Cardiac muscle cell (in vitro differentiated cells and primary cell): ENCODE measurements at regions not wholly inside any gene's neighbourhood (a gene's known extent, or its start where the extent isn't known, plus 50 kb on each side); places are given as distances from the start of the nearest gene placed in this dataset.

Source experiments
- DNase-seq, 2 donors: peaks; one replicate each; pipeline versions ENCODE4 v3.0.0 to v3.0.0-alpha.2; 2010 to 2017; ENCODE audit warnings: low read depth in 1 of 2, low spot score in 1 of 2
- H3K27ac ChIP-seq: fragments of 200-600 bp; sonication (generic); 2 replicates; pipeline ENCODE4 v1.5.1; 2016
- H3K27me3 ChIP-seq: fragments of 200-600 bp; sonication (generic); 2 replicates; pipeline ENCODE4 v1.6.0; 2016; ENCODE audit warnings: control low read depth
- H3K36me3 ChIP-seq: fragments of 200-600 bp; sonication (generic); 2 replicates; pipeline ENCODE4 v1.5.1; 2016; ENCODE audit warnings: control low read depth
- H3K4me1 ChIP-seq: fragments of 200-600 bp; sonication (generic); 2 replicates; pipeline ENCODE4 v1.8.1; 2017; ENCODE audit warnings: low read depth, mild to moderate bottlenecking, mixed run types
- H3K4me3 ChIP-seq: fragments of 200-600 bp; sonication (generic); 2 replicates; pipeline ENCODE4 v1.5.1; 2016; ENCODE audit warnings: mild to moderate bottlenecking
- H3K9me3 ChIP-seq: fragments of 200-600 bp; sonication (generic); 2 replicates; pipeline ENCODE4 v1.5.1; 2017; ENCODE audit warnings: low read depth, mild to moderate bottlenecking, control low read depth
- CTCF ChIP-seq: IDR thresholded peaks from 2 replicates; pipeline ENCODE4 v1.5.1; 2012; ENCODE audit warnings: low read depth, mild to moderate bottlenecking, low read length

GRCh38 chr3:22318325-22318724, 567.3 kb upstream of the ZNF385D start:
- DNase-seq: peak in 1 of 2 donors; percentile 61
- H3K27ac ChIP-seq: no peak overlapping the region
- TF ChIP-seq CTCF: no peak
- H3K9me3 ChIP-seq: no peaks in the 10 kb centered on the region
- no peaks in the 10 kb centered on the region for H3K4me1 ChIP-seq
- H3K27me3 ChIP-seq: no peaks in the 10 kb centered on the region
- no peaks in the 10 kb centered on the region for H3K36me3 ChIP-seq
- H3K4me3 ChIP-seq: no peak overlapping the region

- peaks cover 4% of the 10 kb centered on the region for H3K4me1 ChIP-seq
- peak in 1 of 2 donors; percentile 11 for DNase-seq
- H3K27me3 ChIP-seq: no peaks in the 10 kb centered on the region
- H3K9me3 ChIP-seq: no peaks in the 10 kb centered on the region
- H3K27ac ChIP-seq: no peak overlapping the region
- H3K4me3 ChIP-seq: no peak overlapping the region
- TF ChIP-seq CTCF: no peak
- no peaks in the 10 kb centered on the region for H3K36me3 ChIP-seq
Measured at GRCh38 chr3:22319446-22319845, 568.4 kb upstream of the ZNF385D start.

DNA sequence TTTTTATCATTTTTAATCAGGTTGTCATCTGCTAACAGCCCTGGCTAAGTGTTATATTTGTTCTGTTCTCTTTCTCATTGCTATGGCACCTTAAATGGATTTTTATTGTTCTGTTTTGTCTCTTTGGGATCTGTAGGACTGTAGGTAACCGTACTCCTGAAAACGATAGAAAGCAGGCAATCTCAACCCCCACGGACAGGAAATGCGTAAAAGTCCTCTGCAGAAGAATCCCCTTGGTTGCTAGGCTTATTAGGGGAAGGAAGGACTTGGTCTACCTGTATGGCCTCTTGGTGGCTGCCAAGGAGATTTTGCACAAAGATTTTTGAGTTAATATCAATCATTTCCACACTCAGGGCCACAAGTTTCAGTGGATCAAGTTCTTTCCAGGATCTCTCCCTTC, 571.9 kb upstream of the ZNF385D start:
- no peaks in the 10 kb centered on the region for H3K27me3 ChIP-seq
- no peak overlapping the region for H3K27ac ChIP-seq
- peaks cover 5% of the 10 kb centered on the region for H3K4me1 ChIP-seq
- no peaks in the 10 kb centered on the region for H3K36me3 ChIP-seq
- no peak for TF ChIP-seq CTCF
- no peak overlapping the region for H3K4me3 ChIP-seq
- DNase-seq: no peak
- H3K9me3 ChIP-seq: no peaks in the 10 kb centered on the region

GRCh38 chr3:22326305-22326704, 575.3 kb upstream of the ZNF385D start:
- Histone ChIP-seq H3K27me3 (no peaks in the 10 kb centered on the region), H3K27ac (no peak overlapping the region), H3K36me3 (no peaks in the 10 kb centered on the region), H3K9me3 (no peaks in the 10 kb centered on the region), H3K4me3 (no peak overlapping the region), H3K4me1 (peaks cover 5% of the 10 kb centered on the region)
- DNase-seq: no peak
- TF ChIP-seq CTCF: no peak

DNA sequence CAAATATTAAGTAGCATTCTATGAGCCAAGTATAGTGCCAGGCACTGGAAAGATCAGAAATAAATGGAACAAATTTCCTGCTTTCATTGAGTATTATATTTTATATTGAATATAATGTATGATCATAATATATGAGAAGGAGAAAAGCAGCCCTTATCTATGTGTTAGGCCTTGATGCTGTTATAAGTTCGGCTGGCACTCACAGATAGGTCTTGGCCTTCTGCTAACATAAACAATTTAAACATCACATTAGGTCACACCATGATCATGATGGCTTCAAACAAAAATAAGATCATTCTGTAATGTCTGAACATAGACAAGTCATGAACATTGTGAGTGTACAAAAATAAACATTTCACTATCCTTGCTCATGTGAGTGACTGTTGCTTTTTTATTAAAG, 584.0 kb upstream of the ZNF385D start:
- H3K27ac ChIP-seq: no peak overlapping the region
- H3K27me3 ChIP-seq: no peaks in the 10 kb centered on the region
- no peaks in the 10 kb centered on the region for H3K36me3 ChIP-seq
- no peaks in the 10 kb centered on the region for H3K9me3 ChIP-seq
- no peak for DNase-seq
- TF ChIP-seq CTCF: no peak
- H3K4me1 ChIP-seq: no peaks in the 10 kb centered on the region
- no peak overlapping the region for H3K4me3 ChIP-seq

DNA sequence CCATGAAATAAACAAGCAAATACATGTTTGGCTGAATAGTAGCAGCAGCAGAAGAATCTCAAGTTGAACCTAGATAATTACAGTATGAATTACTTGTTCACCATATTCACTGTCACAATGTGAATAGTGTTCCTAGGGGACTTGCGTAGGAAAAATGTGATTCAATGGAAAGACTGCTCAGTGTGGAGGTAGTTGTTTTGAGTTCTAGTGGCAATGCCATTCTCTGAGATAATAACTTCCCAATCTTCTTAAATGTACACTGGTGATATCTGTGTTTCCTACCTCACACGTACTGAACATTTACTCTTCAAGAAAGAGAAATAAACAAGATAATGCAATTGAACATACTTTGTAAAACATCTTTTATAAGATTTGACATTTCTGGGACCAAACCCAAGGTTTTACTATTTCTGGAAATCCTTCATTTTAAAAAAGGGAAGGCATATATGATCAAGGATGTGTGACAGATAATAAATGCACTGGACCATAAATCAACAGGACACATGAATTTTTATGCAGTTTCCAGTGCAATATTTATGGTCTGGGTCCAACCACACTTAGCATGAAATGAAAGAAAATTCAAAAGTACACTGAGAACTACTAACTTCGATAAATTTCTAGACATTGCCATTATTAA, 598.3 kb upstream of the ZNF385D start:
- peaks cover 2% of the 10 kb centered on the region for H3K27me3 ChIP-seq
- no peak for TF ChIP-seq CTCF
- DNase-seq: no peak
- H3K4me3 ChIP-seq: no peak overlapping the region
- H3K9me3 ChIP-seq: no peaks in the 10 kb centered on the region
- H3K4me1 ChIP-seq: no peaks in the 10 kb centered on the region
- no peak overlapping the region for H3K27ac ChIP-seq
- no peaks in the 10 kb centered on the region for H3K36me3 ChIP-seq
